ENCODE measurements at regions not wholly inside any gene's neighbourhood (a gene's known extent, or its start where the extent isn't known, plus 50 kb on each side); places are given as distances from the start of the nearest gene placed in this dataset.

DNA sequence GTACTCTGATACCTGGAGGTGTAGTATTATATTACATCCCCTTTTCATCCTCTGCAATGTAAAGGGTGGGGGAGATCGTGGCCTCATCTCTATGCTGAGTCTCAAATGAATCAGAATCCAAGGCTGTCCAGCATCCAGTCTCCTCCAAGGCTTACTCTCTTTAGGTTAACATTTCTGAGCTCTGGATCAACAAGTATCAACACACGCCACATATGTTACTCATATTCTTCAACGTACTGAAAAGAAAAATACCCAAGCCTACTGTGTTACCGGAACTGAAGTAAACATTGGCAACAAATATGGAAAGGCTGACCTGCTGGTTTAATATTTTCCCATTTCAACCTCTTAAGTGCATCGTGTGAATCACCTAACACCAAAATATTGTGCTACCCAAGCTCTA is 241.8 kb downstream of the GAS1 start:
- TF ChIP-seq CTCF (IDR thresholded peaks at IDR 0.05; ENCODE audit: insufficient read depth, low read depth, low read length, missing control alignments): no peak
- no peak for DNase-seq (ENCODE audit: low read depth)
- H3K4me3 ChIP-seq (ENCODE audit: low read depth, low read length): no peak overlapping the region

DNA sequence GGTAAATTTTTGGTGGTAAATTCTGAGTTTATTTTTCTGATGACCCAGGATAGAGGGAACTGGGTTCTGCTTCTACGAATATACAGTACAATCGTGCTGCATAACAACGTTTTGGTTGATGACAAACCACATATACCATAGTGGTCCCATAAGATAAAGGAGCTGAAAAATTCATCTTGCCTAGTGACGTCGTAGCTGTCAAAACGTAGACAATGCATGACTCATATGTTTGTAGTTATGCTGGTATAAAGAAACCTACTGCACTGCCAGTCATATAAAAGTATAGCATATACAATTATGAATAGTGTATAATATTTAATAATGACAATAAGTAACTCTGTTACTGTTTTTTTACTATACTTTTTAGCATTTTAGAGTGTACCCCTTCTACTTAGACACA is 244.0 kb downstream of the GAS1 start:
- no peak overlapping the region for H3K4me3 ChIP-seq (ENCODE audit: low read depth, low read length)
- no peak for DNase-seq (ENCODE audit: low read depth)
- no peak for TF ChIP-seq CTCF (IDR thresholded peaks at IDR 0.05; ENCODE audit: insufficient read depth, low read depth, low read length, missing control alignments)

- no peak for DNase-seq (ENCODE audit: low read depth)
- H3K4me3 ChIP-seq (ENCODE audit: low read depth, low read length): no peak overlapping the region
- TF ChIP-seq CTCF (IDR thresholded peaks at IDR 0.05; ENCODE audit: insufficient read depth, low read depth, low read length, missing control alignments): no peak
Measured at GRCh38 chr9:86700629-86701028, 246.7 kb downstream of the GAS1 start.

- DNase-seq (ENCODE audit: low read depth): no peak
- no peak for TF ChIP-seq CTCF (IDR thresholded peaks at IDR 0.05; ENCODE audit: insufficient read depth, low read depth, low read length, missing control alignments)
- H3K4me3 ChIP-seq (ENCODE audit: low read depth, low read length): no peak overlapping the region
Measured at GRCh38 chr9:86697999-86698398, 249.3 kb downstream of the GAS1 start.

- H3K4me3 ChIP-seq (ENCODE audit: low read depth, low read length): no peak overlapping the region
- no peak for TF ChIP-seq CTCF (IDR thresholded peaks at IDR 0.05; ENCODE audit: insufficient read depth, low read depth, low read length, missing control alignments)
- no peak for DNase-seq (ENCODE audit: low read depth)
Measured at GRCh38 chr9:86697213-86697612, 250.1 kb downstream of the GAS1 start.

- no peak overlapping the region for H3K4me3 ChIP-seq (ENCODE audit: low read depth, low read length)
- TF ChIP-seq CTCF (IDR thresholded peaks at IDR 0.05; ENCODE audit: insufficient read depth, low read depth, low read length, missing control alignments): no peak
- DNase-seq (ENCODE audit: low read depth): no peak
Measured at GRCh38 chr9:86695910-86696424, 251.3 kb downstream of the GAS1 start.

DNA sequence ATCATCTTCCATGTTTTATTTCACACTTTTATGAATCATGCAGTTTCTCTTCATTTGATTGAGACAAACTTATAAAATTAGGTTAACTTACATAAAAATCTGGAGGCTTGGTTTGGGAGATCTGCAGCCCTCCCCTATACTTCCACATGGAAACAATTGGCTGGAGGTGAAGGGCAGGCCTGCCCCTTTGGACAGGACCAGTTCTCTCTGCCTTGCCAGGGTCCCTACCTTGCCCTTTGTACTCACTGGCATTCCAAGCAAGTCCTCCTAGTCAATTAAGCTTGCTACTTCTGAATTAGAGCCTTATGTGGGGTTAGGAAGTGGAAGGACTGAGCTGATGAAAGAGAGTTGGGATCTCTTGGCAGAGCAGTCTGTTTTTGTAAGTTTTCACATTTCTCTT is 257.3 kb downstream of the GAS1 start:
- H3K4me3 ChIP-seq (ENCODE audit: low read depth, low read length): no peak overlapping the region
- TF ChIP-seq CTCF (IDR thresholded peaks at IDR 0.05; ENCODE audit: insufficient read depth, low read depth, low read length, missing control alignments): no peak
- DNase-seq (ENCODE audit: low read depth): no peak
